ENCODE measurements at regions not wholly inside any gene's neighbourhood (a gene's known extent, or its start where the extent isn't known, plus 50 kb on each side); places are given as distances from the start of the nearest gene placed in this dataset.

- no peaks in the 10 kb centered on the region for H3K9me2 ChIP-seq (ENCODE audit: insufficient read depth)
Observed at GRCh38 chr10:94210440-94211168, 152.1 kb downstream of the NOC3L start.

DNA sequence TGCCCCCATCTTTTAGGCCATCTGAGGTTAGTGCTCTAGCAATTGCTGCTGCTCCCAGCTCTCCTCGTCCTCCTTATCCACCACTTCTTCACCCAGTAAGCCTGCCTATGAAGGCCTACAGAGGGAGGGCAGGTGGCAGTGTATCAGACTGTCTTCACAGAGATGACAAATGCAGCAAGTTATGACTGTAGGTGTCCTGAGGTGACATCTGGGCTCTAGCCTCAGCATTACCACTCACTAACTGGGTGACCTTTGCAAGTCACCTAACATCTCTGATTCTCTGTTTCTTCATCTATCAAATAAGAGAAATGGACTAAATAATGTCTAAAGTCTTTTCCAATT is 151.6 kb downstream of the NOC3L start:
- H3K9me2 ChIP-seq (ENCODE audit: insufficient read depth), result no peaks in the 10 kb centered on the region
- ATAC-seq (no peak), DNase-seq (ENCODE audit: low read depth, low spot score) (no peak)
- CTCF ChIA-PET, result interaction anchor here (1.4 kb wide), 1 partner anchor 233 kb away, joined by 3 read pairs; no protein-coding TSS in a partner anchor
- POLR2A ChIA-PET, result no interaction called here
- peaks cover 0 to 6% of the 10 kb centered on the region in 2 experiments; a peak in 1 of 4 replicates for H3K4me1 ChIP-seq (ENCODE audit: control insufficient read depth in 1 of 2, insufficient read depth in 2 of 2, low read length in 2 of 2)
- intact Hi-C loops (cut with micrococcal nuclease), result no loop called here
- H3K79me2 ChIP-seq (ENCODE audit: insufficient read depth, low read length), result no peaks in the 10 kb centered on the region
- no peaks in the 10 kb centered on the region for H3K27me3 ChIP-seq (ENCODE audit: insufficient read depth, low read length)
- RAD21 ChIA-PET (ENCODE audit: low non-redundant PET in 1 of 2, low total read pairs in 2 of 2, uncharacterized antibody in 2 of 2, unreplicated experiment in 2 of 2), result no interaction called here
- no peak overlapping the region for H2AFZ ChIP-seq (ENCODE audit: low read depth, low read length, poor library complexity, severe bottlenecking)
- no peak overlapping the region for H3K9ac ChIP-seq (ENCODE audit: low read length)
- no peak overlapping the region for H3K27ac ChIP-seq (ENCODE audit: low read depth, low read length)
- TF ChIP-seq MAX (IDR thresholded peaks at IDR 0.05) (no peak), EZH2 (IDR thresholded peaks at IDR 0.05) (no peak), POLR2A (IDR thresholded peaks at IDR 0.05; ENCODE audit: borderline replicate concordance, extremely low read depth, insufficient read depth, insufficient read length) (no peak), SRF (IDR thresholded peaks at IDR 0.05; ENCODE audit: low read depth) (no peak), ZBTB33 (IDR thresholded peaks at IDR 0.05; ENCODE audit: extremely low read depth, insufficient replicate concordance, low read length) (no peak), EGR1 (IDR thresholded peaks at IDR 0.05; ENCODE audit: low read depth) (no peak), POLR2AphosphoS5 (IDR thresholded peaks at IDR 0.05; ENCODE audit: low read depth, low read length) (no peak), TCF7L2 (IDR thresholded peaks at IDR 0.05; ENCODE audit: borderline replicate concordance, extremely low read depth, insufficient read depth, insufficient read length) (no peak)
- H3K4me3 ChIP-seq (replicated peaks in 1 of 2; ENCODE audit: low read depth in 1 of 2, low read length in 2 of 2), result no peak overlapping the region
- BruUV-seq (replicated peaks), result no TSS peak
- H3K9me3 ChIP-seq (ENCODE audit: control insufficient read depth in 1 of 2, insufficient read depth in 1 of 2, low read depth in 1 of 2, low read length in 2 of 2), result no peaks in the 10 kb centered on the region
- no peak overlapping the region for H3K4me2 ChIP-seq (ENCODE audit: low read length)
- H3K36me3 ChIP-seq (ENCODE audit: control insufficient read depth in 1 of 2, insufficient read depth in 2 of 2, low read length in 2 of 2), result no peaks in the 10 kb centered on the region
- H4K20me1 ChIP-seq (ENCODE audit: insufficient read depth), result no peaks in the 10 kb centered on the region

More at GRCh38 chr10:94210440-94211168, 152.1 kb downstream of the NOC3L start:
- no peaks in the 10 kb centered on the region for H3K36me3 ChIP-seq (ENCODE audit: control insufficient read depth in 1 of 2, insufficient read depth in 2 of 2, low read length in 2 of 2)
- no peak overlapping the region for H3K4me2 ChIP-seq (ENCODE audit: low read length)
- peaks cover 0 to 6% of the 10 kb centered on the region in 2 experiments; a peak in 1 of 4 replicates for H3K4me1 ChIP-seq (ENCODE audit: control insufficient read depth in 1 of 2, insufficient read depth in 2 of 2, low read length in 2 of 2)
- no peaks in the 10 kb centered on the region for H4K20me1 ChIP-seq (ENCODE audit: insufficient read depth)
- ChIA-PET CTCF (interaction anchor here (1.4 kb wide), 1 partner anchor 234 kb away, joined by 3 read pairs; no protein-coding TSS in a partner anchor), POLR2A (no interaction called here), RAD21 (ENCODE audit: low non-redundant PET in 1 of 2, low total read pairs in 2 of 2, uncharacterized antibody in 2 of 2, unreplicated experiment in 2 of 2) (no interaction called here)
- H3K27me3 ChIP-seq (ENCODE audit: insufficient read depth, low read length), result no peaks in the 10 kb centered on the region
- ATAC-seq (no peak), DNase-seq (ENCODE audit: low read depth, low spot score) (no peak)
- no peak overlapping the region for H3K9ac ChIP-seq (ENCODE audit: low read length)
- H3K27ac ChIP-seq (ENCODE audit: low read depth, low read length), result no peak overlapping the region
- H3K9me3 ChIP-seq (ENCODE audit: control insufficient read depth in 1 of 2, insufficient read depth in 1 of 2, low read depth in 1 of 2, low read length in 2 of 2), result no peaks in the 10 kb centered on the region
- BruUV-seq (replicated peaks), result no TSS peak
- H3K4me3 ChIP-seq (replicated peaks in 1 of 2; ENCODE audit: low read depth in 1 of 2, low read length in 2 of 2), result no peak overlapping the region
- intact Hi-C loops (cut with micrococcal nuclease), result no loop called here
- H3K79me2 ChIP-seq (ENCODE audit: insufficient read depth, low read length), result no peaks in the 10 kb centered on the region
- TF ChIP-seq EGR1 (IDR thresholded peaks at IDR 0.05; ENCODE audit: low read depth) (no peak), ELF1 (IDR thresholded peaks at IDR 0.05; ENCODE audit: borderline replicate concordance, low read depth) (no peak), CEBPB (IDR thresholded peaks at IDR 0.05; ENCODE audit: low read depth) (no peak), YY1 (IDR thresholded peaks at IDR 0.05; ENCODE audit: extremely low read depth, insufficient replicate concordance, low read depth, low read length) (no peak)
- TF ChIP-seq, protein P1, sequence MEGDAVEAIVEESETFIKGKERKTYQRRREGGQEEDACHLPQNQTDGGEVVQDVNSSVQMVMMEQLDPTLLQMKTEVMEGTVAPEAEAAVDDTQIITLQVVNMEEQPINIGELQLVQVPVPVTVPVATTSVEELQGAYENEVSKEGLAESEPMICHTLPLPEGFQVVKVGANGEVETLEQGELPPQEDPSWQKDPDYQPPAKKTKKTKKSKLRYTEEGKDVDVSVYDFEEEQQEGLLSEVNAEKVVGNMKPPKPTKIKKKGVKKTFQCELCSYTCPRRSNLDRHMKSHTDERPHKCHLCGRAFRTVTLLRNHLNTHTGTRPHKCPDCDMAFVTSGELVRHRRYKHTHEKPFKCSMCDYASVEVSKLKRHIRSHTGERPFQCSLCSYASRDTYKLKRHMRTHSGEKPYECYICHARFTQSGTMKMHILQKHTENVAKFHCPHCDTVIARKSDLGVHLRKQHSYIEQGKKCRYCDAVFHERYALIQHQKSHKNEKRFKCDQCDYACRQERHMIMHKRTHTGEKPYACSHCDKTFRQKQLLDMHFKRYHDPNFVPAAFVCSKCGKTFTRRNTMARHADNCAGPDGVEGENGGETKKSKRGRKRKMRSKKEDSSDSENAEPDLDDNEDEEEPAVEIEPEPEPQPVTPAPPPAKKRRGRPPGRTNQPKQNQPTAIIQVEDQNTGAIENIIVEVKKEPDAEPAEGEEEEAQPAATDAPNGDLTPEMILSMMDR (IDR thresholded peaks at IDR 0.05 in 2 of 3, conservative IDR thresholded peaks at IDR 0.05 in 1 of 3; ENCODE audit: borderline replicate concordance in 1 of 3, insufficient read depth in 1 of 3, low read depth in 2 of 3, low read length in 2 of 3), result no peak
- H2AFZ ChIP-seq (ENCODE audit: low read depth, low read length, poor library complexity, severe bottlenecking), result no peak overlapping the region
